Gastroesophageal sphincter (tissue), 4 donors: ENCODE measurements at regions not wholly inside any gene's neighbourhood (a gene's known extent, or its start where the extent isn't known, plus 50 kb on each side); places are given as distances from the start of the nearest gene placed in this dataset.
"Not testable (repeated sequence)": the region's sequence is repeated elsewhere in the genome, so short reads cannot be mapped to it uniquely, and the experiment has no call there.

Experiments
- ATAC-seq: fragments of 150-250 bp; one replicate; pipeline ENCODE4 v1.9.1; 2016; ENCODE audit warnings: mild to moderate bottlenecking, moderate library complexity
- H3K27ac ChIP-seq, 4 donors: fragments of 200-600 bp; sonication (generic) in 3 of 4; 1 replicate in 3 of 4; 2 replicates in 1 of 4; pipeline ENCODE4 v1.5.1; 2016 to 2019
- H3K27me3 ChIP-seq: fragments of 200-600 bp; sonication (generic); one replicate; pipeline ENCODE4 v1.5.1; 2019
- H3K36me3 ChIP-seq, 2 donors: fragments of 200-600 bp; sonication (generic); one replicate each; pipeline ENCODE4 v1.5.1; 2019; ENCODE audit warnings: control low read depth in 1 of 2
- H3K4me1 ChIP-seq, 3 donors: fragments of 200-600 bp; sonication (generic); 1 replicate in 2 of 3; 2 replicates in 1 of 3; pipeline ENCODE4 v1.5.1; 2016 to 2019; ENCODE audit warnings: control low read depth in 2 of 3
- H3K4me3 ChIP-seq, 2 donors: fragments of 200-600 bp; sonication (generic); one replicate each; pipeline ENCODE4 v1.5.1; 2019; ENCODE audit warnings: mild to moderate bottlenecking in 1 of 2, moderate library complexity in 1 of 2
- H3K9me3 ChIP-seq, 3 donors: fragments of 200-600 bp; sonication (generic); one replicate each; pipeline ENCODE4 v1.5.1; 2017 to 2019; ENCODE audit warnings: control low read depth in 2 of 3
- CTCF ChIP-seq, 4 experiments: fragments of 200-600 bp in 2 of 4; fragments of 450-650 bp in 2 of 4; sonication (generic) in 1 of 4; IDR thresholded peaks; one replicate each; pipeline ENCODE4 v1.5.1; 2017 to 2019; ENCODE audit warnings: antibody characterized with exemption in 4 of 4, mild to moderate bottlenecking in 2 of 4, moderate library complexity in 2 of 4
- EP300 ChIP-seq: sonication (generic); formaldehyde crosslinking; IDR thresholded peaks from one replicate; pipeline ENCODE4 v1.6.1; 2017; ENCODE audit warnings: antibody characterized with exemption, mild to moderate bottlenecking
- POLR2A ChIP-seq, 2 donors: fragments of 450-650 bp; IDR thresholded peaks; one replicate each; pipeline ENCODE4 v1.6.1; 2017; ENCODE audit warnings: antibody characterized with exemption in 2 of 2, mild to moderate bottlenecking in 2 of 2, moderate library complexity in 1 of 2
- POLR2AphosphoS5 ChIP-seq: sonication (generic); formaldehyde crosslinking; IDR thresholded peaks from one replicate; pipeline ENCODE4 v1.6.1; 2017; ENCODE audit warnings: antibody characterized with exemption
- WGBS, 2 donors: methylation state at CpG; one replicate each; pipeline ENCODE4 v1.1.5; 2018; ENCODE audit warnings: low coverage in 1 of 2; 5-methylcytosine and 5-hydroxymethylcytosine counted together

GRCh38 chr5:53291528-53291927 is 182.0 kb upstream of the MOCS2 start:
- H3K4me1 ChIP-seq, result no peaks in the 10 kb centered on the region
- peaks cover 0 to 14% (median 0%) of the 10 kb centered on the region in 3 donors for H3K9me3 ChIP-seq
- ATAC-seq, result peak; percentile 89
- H3K4me3 ChIP-seq, result no peak overlapping the region
- H3K36me3 ChIP-seq, result no peaks in the 10 kb centered on the region
- TF ChIP-seq POLR2AphosphoS5 (peak; percentile 47), EP300 (no peak)
- H3K27ac ChIP-seq, result no peak overlapping the region
- no peaks in the 10 kb centered on the region for H3K27me3 ChIP-seq

- TF ChIP-seq POLR2A (IDR thresholded peaks at IDR 0.05) (no peak), EP300 (no peak), POLR2AphosphoS5 (no peak), CTCF (IDR thresholded peaks at IDR 0.05) (no peak)
- Histone ChIP-seq H3K9me3 (no peaks in the 10 kb centered on the region), H3K4me1 (no peaks in the 10 kb centered on the region), H3K4me3 (no peak overlapping the region), H3K36me3 (no peaks in the 10 kb centered on the region), H3K27ac (no peak overlapping the region), H3K27me3 (no peaks in the 10 kb centered on the region)
- no peak for ATAC-seq
- 75 to 83% methylated on average over 5 of the region's 5 CpGs for WGBS, 2 donors
These were observed 181.6 kb upstream of the FST start for GRCh38 chr5:53298841-53299240.

- WGBS, 2 donors, result 56 to 88% methylated on average over 1 of the region's 1 CpG
- no peak for ATAC-seq
- TF ChIP-seq CTCF (IDR thresholded peaks at IDR 0.05), result no peak
- TF ChIP-seq EP300, result no peak
- TF ChIP-seq POLR2AphosphoS5, result no peak
- TF ChIP-seq POLR2A (IDR thresholded peaks at IDR 0.05), result no peak
These were observed 177.9 kb upstream of the FST start for GRCh38 chr5:53302529-53302928.

GRCh38 chr5:53303105-53303504 is 177.3 kb upstream of the FST start:
- no peak for TF ChIP-seq CTCF (IDR thresholded peaks at IDR 0.05)
- TF ChIP-seq POLR2A (IDR thresholded peaks at IDR 0.05), result no peak
- TF ChIP-seq POLR2AphosphoS5, result no peak
- TF ChIP-seq EP300, result no peak
- peak; percentile 53 for ATAC-seq
- H3K4me3 ChIP-seq, result no peak overlapping the region
- H3K4me1 ChIP-seq, result no peaks in the 10 kb centered on the region
- H3K27me3 ChIP-seq, result no peaks in the 10 kb centered on the region
- H3K9me3 ChIP-seq, result no peaks in the 10 kb centered on the region
- no peaks in the 10 kb centered on the region for H3K36me3 ChIP-seq
- H3K27ac ChIP-seq, result no peak overlapping the region
- WGBS, 2 donors, result 38 to 80% methylated on average over 1 of the region's 1 CpG

More at GRCh38 chr5:53302529-53302928, 177.9 kb upstream of the FST start:
- Histone ChIP-seq H3K4me3 (no peak overlapping the region), H3K4me1 (no peaks in the 10 kb centered on the region), H3K27ac (no peak overlapping the region), H3K36me3 (no peaks in the 10 kb centered on the region), H3K27me3 (no peaks in the 10 kb centered on the region), H3K9me3 (no peaks in the 10 kb centered on the region)

- not testable (repeated sequence) for H3K9me3 ChIP-seq, H3K36me3 ChIP-seq, H3K4me3 ChIP-seq, H3K27ac ChIP-seq, H3K27me3 ChIP-seq, H3K4me1 ChIP-seq, ATAC-seq
- WGBS, 2 donors, result 89 to 92% methylated on average over 1 of the region's 1 CpG
These were observed 175.1 kb upstream of the FST start for GRCh38 chr5:53305316-53305715.

- Histone ChIP-seq H3K36me3 (no peaks in the 10 kb centered on the region), H3K9me3 (no peaks in the 10 kb centered on the region), H3K27ac (no peak overlapping the region), H3K4me3 (no peak overlapping the region), H3K27me3 (no peaks in the 10 kb centered on the region), H3K4me1 (no peaks in the 10 kb centered on the region)
- TF ChIP-seq POLR2A (IDR thresholded peaks at IDR 0.05) (no peak), POLR2AphosphoS5 (no peak), CTCF (IDR thresholded peaks at IDR 0.05) (no peak), EP300 (no peak)
- ATAC-seq, result no peak
- WGBS, 2 donors, result 76% methylated on average over 2 of the region's 2 CpGs; no CpG with 5 or more reads in 1 of the 2 donors
These were observed 170.8 kb upstream of the FST start for GRCh38 chr5:53309653-53310052.
